ENCODE measurements at regions not wholly inside any gene's neighbourhood (a gene's known extent, or its start where the extent isn't known, plus 50 kb on each side); places are given as distances from the start of the nearest gene placed in this dataset.

- no peak for DNase-seq
Measured at GRCh38 chr9:113741886-113742854, 133.9 kb upstream of the ZNF618 start.

- no peak for DNase-seq
Measured at GRCh38 chr9:113742878-113743277, 133.2 kb upstream of the ZNF618 start.

- DNase-seq = no peak
Measured at GRCh38 chr9:113746486-113746885, 129.6 kb upstream of the ZNF618 start.

GRCh38 chr9:113748135-113748534, 128.0 kb upstream of the ZNF618 start:
- DNase-seq = no peak

GRCh38 chr9:113753398-113754119, 122.5 kb upstream of the ZNF618 start:
- DNase-seq = no peak

- DNase-seq = no peak
Measured at GRCh38 chr9:113754739-113755138, 121.4 kb upstream of the ZNF618 start.

GRCh38 chr9:113755433-113755832, 120.7 kb upstream of the ZNF618 start:
- DNase-seq = no peak

GRCh38 chr9:113756476-113757192, 119.5 kb upstream of the ZNF618 start:
- DNase-seq = no peak

- DNase-seq = no peak
Measured at GRCh38 chr9:113763429-113763828, 112.7 kb upstream of the ZNF618 start.

GRCh38 chr9:113764572-113764971, 111.5 kb upstream of the ZNF618 start:
- no peak for DNase-seq

GRCh38 chr9:113769412-113769811, 106.7 kb upstream of the ZNF618 start:
- no peak for DNase-seq

- no peak for DNase-seq
Measured at GRCh38 chr9:113770396-113770795, 105.7 kb upstream of the ZNF618 start.

GRCh38 chr9:113771199-113771598, 104.9 kb upstream of the ZNF618 start:
- no peak for DNase-seq

GRCh38 chr9:113772121-113772810, 103.8 kb upstream of the ZNF618 start:
- no peak for DNase-seq

GRCh38 chr9:113774963-113775362, 101.1 kb upstream of the ZNF618 start:
- DNase-seq = no peak

- DNase-seq = no peak
Measured at GRCh38 chr9:113775749-113776148, 100.4 kb upstream of the ZNF618 start.

GRCh38 chr9:113776194-113776593, 99.9 kb upstream of the ZNF618 start:
- DNase-seq = no peak

GRCh38 chr9:113781381-113781780, 94.7 kb upstream of the ZNF618 start:
- DNase-seq = no peak

- no peak for DNase-seq
Measured at GRCh38 chr9:113781896-113782295, 94.2 kb upstream of the ZNF618 start.

GRCh38 chr9:113783475-113783874, 92.6 kb upstream of the ZNF618 start:
- DNase-seq = no peak

- DNase-seq = no peak
Measured at GRCh38 chr9:113785334-113785733, 90.8 kb upstream of the ZNF618 start.

- no peak for DNase-seq
Measured at GRCh38 chr9:113786071-113786470, 90.0 kb upstream of the ZNF618 start.

- no peak for DNase-seq
Measured at GRCh38 chr9:113787871-113788270, 88.2 kb upstream of the ZNF618 start.
